Gastrocnemius medialis (tissue), 4 donors: ENCODE measurements at regions not wholly inside any gene's neighbourhood (a gene's known extent, or its start where the extent isn't known, plus 50 kb on each side); places are given as distances from the start of the nearest gene placed in this dataset.

Experiments
- ATAC-seq, 2 donors: fragments of 150-250 bp; one replicate each; pipeline ENCODE4 v1.9.1; 2016
- DNase-seq, 2 donors: peaks; one replicate each; pipeline ENCODE4 v3.0.0-alpha.2; 2019
- H3K27ac ChIP-seq, 4 donors: fragments of 200-600 bp; sonication (generic); 1 replicate in 1 of 4; 2 replicates in 3 of 4; pipeline ENCODE4 v1.5.1; 2016 to 2018; ENCODE audit warnings: mild to moderate bottlenecking in 2 of 4, moderate library complexity in 1 of 4
- H3K27me3 ChIP-seq, 3 donors: fragments of 200-600 bp; sonication (generic) in 2 of 3; 1 replicate in 1 of 3; 2 replicates in 2 of 3; pipeline versions ENCODE4 v1.5.1 to v1.6.0; 2016 to 2019; ENCODE audit warnings: mild to moderate bottlenecking in 1 of 3, moderate library complexity in 1 of 3
- H3K36me3 ChIP-seq, 2 donors: fragments of 200-600 bp; sonication (generic) in 1 of 2; one replicate each; pipeline ENCODE4 v1.5.1; 2017 to 2018
- H3K4me1 ChIP-seq, 2 donors: fragments of 200-600 bp; sonication (generic) in 1 of 2; one replicate each; pipeline ENCODE4 v1.5.1; 2016 to 2017; ENCODE audit warnings: mild to moderate bottlenecking in 2 of 2
- H3K4me3 ChIP-seq, 4 donors: fragments of 200-600 bp; sonication (generic) in 3 of 4; 1 replicate in 1 of 4; 2 replicates in 3 of 4; pipeline ENCODE4 v1.5.1; 2016 to 2019; ENCODE audit warnings: mild to moderate bottlenecking in 2 of 4
- H3K9me3 ChIP-seq, 3 donors: fragments of 200-600 bp; sonication (generic) in 2 of 3; 1 replicate in 1 of 3; 2 replicates in 2 of 3; pipeline ENCODE4 v1.5.1; 2016 to 2019
- POLR2A ChIP-seq, 2 donors: fragments of 450-650 bp; IDR thresholded peaks; one replicate each; pipeline ENCODE4 v1.6.1; 2017; ENCODE audit warnings: antibody characterized with exemption in 2 of 2, mild to moderate bottlenecking in 2 of 2, moderate library complexity in 2 of 2
- in situ Hi-C, 4 donors: fragments of 200-750 bp; cut with MboI; loops; one replicate each; pipeline versions ENCODE4 v1.15.0 to v1.8.0; 2017; ENCODE audit warnings: low sequenced_read_pairs in 4 of 4
- intact Hi-C: fragments of 100-400 bp; cut with DNase I; formaldehyde crosslinking; loops from one replicate; pipeline ENCODE4 v1.15.1; 2023; ENCODE audit warnings: low total_unique reads
- TF ChIP-seq, protein P1 (sequence below), 5 experiments: fragments of 450-650 bp in 3 of 5; fragments of 200-600 bp in 2 of 5; sonication (generic) in 2 of 5; IDR thresholded peaks in 4 of 5; conservative IDR thresholded peaks in 1 of 5; 1 replicate in 4 of 5; 2 replicates in 1 of 5; pipeline ENCODE4 v1.5.1; 2016 to 2019; ENCODE audit warnings: antibody characterized with exemption in 5 of 5, mild to moderate bottlenecking in 3 of 5, moderate library complexity in 3 of 5

DNA sequence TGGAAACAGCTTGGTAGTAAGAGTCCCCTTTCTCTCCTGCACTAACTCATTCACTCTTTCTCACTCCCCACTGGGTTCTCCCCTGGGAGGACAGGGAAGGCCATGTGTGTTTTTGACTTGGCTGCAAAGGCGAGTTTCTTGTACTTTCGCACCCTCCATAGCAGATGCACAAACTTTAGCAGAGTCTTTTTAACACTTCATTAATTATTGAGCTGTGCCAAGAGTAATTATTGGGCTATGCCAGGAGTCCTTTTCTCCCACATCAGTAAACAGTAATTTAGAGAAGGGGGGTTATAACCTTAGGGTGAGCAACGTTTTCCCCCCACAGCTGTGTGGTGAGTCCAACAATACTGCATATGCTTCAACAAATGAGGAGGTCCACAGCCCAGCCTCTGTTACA lies 224.4 kb upstream of the ATP11B start:
- H3K9me3 ChIP-seq = no peaks in the 10 kb centered on the region
- H3K4me3 ChIP-seq = no peak overlapping the region
- H3K27me3 ChIP-seq = no peaks in the 10 kb centered on the region
- TF ChIP-seq POLR2A (IDR thresholded peaks at IDR 0.05) = no peak
- TF ChIP-seq, protein P1, sequence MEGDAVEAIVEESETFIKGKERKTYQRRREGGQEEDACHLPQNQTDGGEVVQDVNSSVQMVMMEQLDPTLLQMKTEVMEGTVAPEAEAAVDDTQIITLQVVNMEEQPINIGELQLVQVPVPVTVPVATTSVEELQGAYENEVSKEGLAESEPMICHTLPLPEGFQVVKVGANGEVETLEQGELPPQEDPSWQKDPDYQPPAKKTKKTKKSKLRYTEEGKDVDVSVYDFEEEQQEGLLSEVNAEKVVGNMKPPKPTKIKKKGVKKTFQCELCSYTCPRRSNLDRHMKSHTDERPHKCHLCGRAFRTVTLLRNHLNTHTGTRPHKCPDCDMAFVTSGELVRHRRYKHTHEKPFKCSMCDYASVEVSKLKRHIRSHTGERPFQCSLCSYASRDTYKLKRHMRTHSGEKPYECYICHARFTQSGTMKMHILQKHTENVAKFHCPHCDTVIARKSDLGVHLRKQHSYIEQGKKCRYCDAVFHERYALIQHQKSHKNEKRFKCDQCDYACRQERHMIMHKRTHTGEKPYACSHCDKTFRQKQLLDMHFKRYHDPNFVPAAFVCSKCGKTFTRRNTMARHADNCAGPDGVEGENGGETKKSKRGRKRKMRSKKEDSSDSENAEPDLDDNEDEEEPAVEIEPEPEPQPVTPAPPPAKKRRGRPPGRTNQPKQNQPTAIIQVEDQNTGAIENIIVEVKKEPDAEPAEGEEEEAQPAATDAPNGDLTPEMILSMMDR (IDR thresholded peaks at IDR 0.05 in 4 of 5, conservative IDR thresholded peaks at IDR 0.05 in 1 of 5) = no peak
- ATAC-seq (no peak), DNase-seq (no peak)
- intact Hi-C loops = no loop called here
- no peak overlapping the region for H3K27ac ChIP-seq
- in situ Hi-C loops = no loop called here
- no peaks in the 10 kb centered on the region for H3K4me1 ChIP-seq
- no peaks in the 10 kb centered on the region for H3K36me3 ChIP-seq

DNA sequence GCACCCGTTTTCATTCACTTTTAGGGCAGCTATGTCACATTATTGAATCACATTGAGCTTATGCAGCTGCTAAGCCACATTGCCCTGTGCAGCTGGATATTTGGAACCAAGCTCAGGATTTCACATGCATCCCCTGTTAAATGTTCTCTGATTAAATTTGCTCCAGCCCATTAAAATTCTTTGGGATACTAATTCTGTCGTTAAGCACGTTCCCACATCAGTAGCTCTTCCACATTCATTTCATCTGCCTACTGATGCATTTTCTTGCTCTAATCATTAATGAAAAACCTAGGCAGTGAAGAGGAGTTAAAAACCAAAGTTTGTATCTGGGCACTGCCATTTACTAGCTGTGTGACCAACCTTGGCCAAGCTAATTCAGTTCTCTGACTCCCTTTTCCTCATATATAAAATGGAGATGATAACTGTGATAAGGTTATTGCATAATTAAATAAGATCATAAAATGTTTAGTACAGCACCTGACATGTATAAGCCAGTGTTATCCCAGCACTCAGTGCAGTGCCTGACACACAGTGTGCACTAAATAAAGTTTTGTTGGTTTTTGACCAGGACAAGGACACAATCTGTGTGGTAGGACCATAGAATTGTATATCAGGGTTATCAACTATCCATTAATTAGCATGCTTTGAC lies 222.2 kb upstream of the ATP11B start:
- TF ChIP-seq, protein P1 (IDR thresholded peaks at IDR 0.05 in 4 of 5, conservative IDR thresholded peaks at IDR 0.05 in 1 of 5) = no peak
- TF ChIP-seq POLR2A (IDR thresholded peaks at IDR 0.05) = no peak
- intact Hi-C loops = no loop called here
- Histone ChIP-seq H3K36me3 (no peaks in the 10 kb centered on the region), H3K27ac (no peak overlapping the region), H3K9me3 (no peaks in the 10 kb centered on the region), H3K4me1 (no peaks in the 10 kb centered on the region), H3K4me3 (no peak overlapping the region), H3K27me3 (no peaks in the 10 kb centered on the region)
- no peak for ATAC-seq
- DNase-seq = no peak
- in situ Hi-C loops = no loop called here

DNA sequence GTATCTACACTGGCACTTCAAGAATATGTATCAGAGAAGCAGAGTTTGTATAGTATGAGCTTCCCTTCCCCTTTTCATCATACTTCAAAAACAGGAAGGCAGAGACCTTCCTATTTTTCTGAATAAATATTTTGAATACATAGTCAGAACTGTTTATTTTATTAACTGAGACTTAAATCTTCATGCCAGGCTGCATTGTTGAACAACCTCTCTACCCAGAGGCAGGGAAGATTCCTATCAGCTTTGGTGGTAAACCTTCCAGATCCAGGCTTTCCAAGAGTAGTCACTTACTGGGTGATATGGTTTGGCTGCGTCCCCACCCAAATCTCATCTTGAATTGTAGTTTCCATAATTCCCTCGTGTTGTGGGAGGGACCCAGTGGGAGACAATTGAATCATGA lies 217.4 kb upstream of the ATP11B start:
- DNase-seq (no peak), ATAC-seq (no peak)
- intact Hi-C loops = no loop called here
- TF ChIP-seq, protein P1 (IDR thresholded peaks at IDR 0.05 in 4 of 5, conservative IDR thresholded peaks at IDR 0.05 in 1 of 5) = no peak
- no peak for TF ChIP-seq POLR2A (IDR thresholded peaks at IDR 0.05)
- Histone ChIP-seq H3K4me3 (no peak overlapping the region), H3K9me3 (no peaks in the 10 kb centered on the region), H3K4me1 (no peaks in the 10 kb centered on the region), H3K36me3 (no peaks in the 10 kb centered on the region), H3K27me3 (no peaks in the 10 kb centered on the region), H3K27ac (no peak overlapping the region)
- in situ Hi-C loops = no loop called here

DNA sequence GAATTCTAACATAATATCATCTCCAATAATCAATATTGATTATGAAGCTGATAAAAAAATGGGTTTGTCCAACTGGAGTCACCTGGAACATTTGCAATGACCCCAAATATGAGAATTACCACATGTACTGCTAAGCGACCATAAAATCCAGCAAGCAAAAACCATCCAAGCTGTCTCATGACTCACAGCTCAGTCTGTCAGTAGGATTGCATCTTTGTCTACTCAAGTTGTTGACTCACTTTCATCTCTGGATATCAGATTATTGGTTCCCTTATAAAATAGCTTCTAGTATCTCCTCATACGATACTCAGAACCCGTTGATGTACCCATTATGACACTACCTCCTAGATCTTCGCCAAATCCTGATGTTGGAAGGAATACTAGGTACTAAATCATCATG lies 209.8 kb upstream of the ATP11B start:
- DNase-seq = no peak
- TF ChIP-seq POLR2A (IDR thresholded peaks at IDR 0.05) = no peak
- TF ChIP-seq, protein P1 (IDR thresholded peaks at IDR 0.05 in 4 of 5, conservative IDR thresholded peaks at IDR 0.05 in 1 of 5) = no peak

More for the DNA sequence above, 209.8 kb upstream of the ATP11B start:
- no peaks in the 10 kb centered on the region for H3K27me3 ChIP-seq
- intact Hi-C loops = no loop called here
- in situ Hi-C loops = no loop called here
- H3K4me3 ChIP-seq = no peak overlapping the region
- no peak for ATAC-seq
- no peaks in the 10 kb centered on the region for H3K36me3 ChIP-seq
- no peaks in the 10 kb centered on the region for H3K9me3 ChIP-seq
- H3K4me1 ChIP-seq = no peaks in the 10 kb centered on the region
- no peak overlapping the region for H3K27ac ChIP-seq
